ENCODE measurements at regions not wholly inside any gene's neighbourhood (a gene's known extent, or its start where the extent isn't known, plus 50 kb on each side); places are given as distances from the start of the nearest gene placed in this dataset.

DNA sequence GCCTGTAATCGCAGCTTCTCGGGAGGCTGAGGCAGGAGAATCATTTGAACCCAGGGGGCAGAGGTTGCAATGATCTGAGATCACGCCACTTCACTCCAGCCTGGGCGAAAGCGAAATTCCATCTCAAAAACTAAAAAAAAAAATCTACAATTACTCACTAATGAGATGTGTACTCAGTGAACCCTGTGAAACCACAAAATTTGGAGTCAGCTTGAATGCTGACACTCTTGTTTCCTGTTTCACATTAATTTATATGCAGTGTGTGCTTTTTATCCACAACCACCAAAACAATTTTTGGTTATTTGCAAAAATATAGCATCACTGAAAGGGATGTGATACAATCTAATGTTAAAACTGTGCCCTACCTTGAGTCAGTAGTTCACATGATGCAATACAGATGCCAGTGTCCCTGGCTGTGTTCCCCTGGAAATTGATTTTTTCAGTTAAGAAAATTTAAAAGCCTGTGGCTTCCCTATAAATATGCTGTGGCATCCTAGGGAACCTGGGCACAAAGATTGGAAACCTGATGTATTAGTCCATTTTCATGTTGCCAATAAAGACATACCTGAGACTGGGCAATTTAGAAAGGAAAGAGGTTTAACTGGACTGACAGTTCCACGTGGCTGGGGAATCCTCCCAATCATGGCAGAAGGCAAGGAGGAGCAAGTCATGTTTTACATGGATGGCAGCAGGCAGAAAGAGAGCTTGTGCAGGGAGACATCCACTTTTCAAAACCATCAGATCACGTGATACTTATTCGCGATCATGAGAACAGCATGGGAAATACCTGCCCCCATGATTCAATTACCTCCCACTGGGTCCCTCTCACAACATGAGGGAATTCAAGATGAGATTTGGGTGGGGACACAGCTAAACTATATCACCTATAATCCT lies 337.5 kb upstream of the NT5C1B start:
- TF ChIP-seq, protein P1, sequence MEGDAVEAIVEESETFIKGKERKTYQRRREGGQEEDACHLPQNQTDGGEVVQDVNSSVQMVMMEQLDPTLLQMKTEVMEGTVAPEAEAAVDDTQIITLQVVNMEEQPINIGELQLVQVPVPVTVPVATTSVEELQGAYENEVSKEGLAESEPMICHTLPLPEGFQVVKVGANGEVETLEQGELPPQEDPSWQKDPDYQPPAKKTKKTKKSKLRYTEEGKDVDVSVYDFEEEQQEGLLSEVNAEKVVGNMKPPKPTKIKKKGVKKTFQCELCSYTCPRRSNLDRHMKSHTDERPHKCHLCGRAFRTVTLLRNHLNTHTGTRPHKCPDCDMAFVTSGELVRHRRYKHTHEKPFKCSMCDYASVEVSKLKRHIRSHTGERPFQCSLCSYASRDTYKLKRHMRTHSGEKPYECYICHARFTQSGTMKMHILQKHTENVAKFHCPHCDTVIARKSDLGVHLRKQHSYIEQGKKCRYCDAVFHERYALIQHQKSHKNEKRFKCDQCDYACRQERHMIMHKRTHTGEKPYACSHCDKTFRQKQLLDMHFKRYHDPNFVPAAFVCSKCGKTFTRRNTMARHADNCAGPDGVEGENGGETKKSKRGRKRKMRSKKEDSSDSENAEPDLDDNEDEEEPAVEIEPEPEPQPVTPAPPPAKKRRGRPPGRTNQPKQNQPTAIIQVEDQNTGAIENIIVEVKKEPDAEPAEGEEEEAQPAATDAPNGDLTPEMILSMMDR (IDR thresholded peaks at IDR 0.05; ENCODE audit: extremely low read depth, insufficient read depth, missing control alignments): no peak
- no peak for DNase-seq (ENCODE audit: low spot score)
- in situ Hi-C loops (cut with MboI; ENCODE audit: low pct_unique_long_range_greater_than_20kb, low sequenced_read_pairs, unreplicated experiment): no loop called here

DNA sequence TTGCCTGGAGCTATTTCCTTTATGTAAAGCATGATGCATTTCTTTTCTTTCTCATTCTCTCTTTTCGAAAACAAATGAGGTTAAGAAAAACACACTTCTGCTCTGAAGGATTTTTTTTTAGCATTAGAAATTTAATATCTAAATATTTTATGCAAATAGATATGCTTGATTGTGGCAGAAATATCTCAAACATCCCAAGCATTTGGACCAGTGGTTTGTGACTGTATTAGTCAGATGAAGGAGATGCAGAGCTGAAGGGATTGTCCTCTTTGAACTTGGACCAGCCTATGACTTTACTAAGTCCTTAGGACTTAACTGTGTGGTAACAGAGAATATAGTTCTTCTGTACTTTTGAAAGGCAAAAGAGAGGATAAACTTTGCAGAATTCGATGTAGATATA lies 335.9 kb upstream of the NT5C1B start:
- DNase-seq (ENCODE audit: low spot score): no peak
- in situ Hi-C loops (cut with MboI; ENCODE audit: low pct_unique_long_range_greater_than_20kb, low sequenced_read_pairs, unreplicated experiment): no loop called here
- TF ChIP-seq, protein P1 (IDR thresholded peaks at IDR 0.05; ENCODE audit: extremely low read depth, insufficient read depth, missing control alignments): no peak

DNA sequence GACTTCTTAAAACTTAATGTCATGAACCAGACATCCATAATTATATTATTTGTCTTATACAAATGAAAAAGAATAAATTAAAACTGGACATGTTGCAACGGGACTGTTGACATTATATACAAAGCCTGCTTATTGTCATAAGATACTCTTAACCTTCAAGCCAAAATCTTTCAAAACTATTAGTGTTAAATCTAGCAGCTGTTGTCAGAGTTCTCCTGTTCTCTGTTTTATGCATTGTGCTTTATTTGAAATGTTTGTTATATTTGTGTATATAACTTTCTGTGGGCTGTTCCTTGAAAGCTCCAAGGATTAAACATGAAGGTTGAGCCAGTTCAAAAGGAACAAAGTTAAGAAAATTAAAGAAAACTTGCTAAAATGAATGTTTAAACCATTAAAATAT lies 335.5 kb upstream of the NT5C1B start:
- TF ChIP-seq, protein P1 (IDR thresholded peaks at IDR 0.05; ENCODE audit: extremely low read depth, insufficient read depth, missing control alignments): no peak
- no peak for DNase-seq (ENCODE audit: low spot score)
- in situ Hi-C loops (cut with MboI; ENCODE audit: low pct_unique_long_range_greater_than_20kb, low sequenced_read_pairs, unreplicated experiment): no loop called here

DNA sequence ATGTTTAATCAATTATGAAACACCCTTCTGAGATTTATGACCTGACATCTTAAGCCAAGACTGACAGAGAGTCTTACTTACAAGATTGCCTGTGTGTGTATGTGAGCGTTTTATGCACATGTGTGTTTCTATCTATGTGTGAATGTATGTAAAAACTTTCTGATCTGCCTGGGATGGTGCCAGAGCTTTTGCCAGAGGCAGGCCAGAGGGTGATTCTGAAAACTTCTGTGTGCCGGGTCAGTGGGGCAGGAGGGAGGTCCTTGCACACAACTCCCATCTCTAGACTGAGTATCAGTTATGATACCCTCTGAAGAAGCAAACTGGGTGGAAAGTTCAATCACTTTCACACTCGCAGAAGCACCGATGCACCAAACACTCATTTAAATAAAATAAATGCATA lies 335.0 kb upstream of the NT5C1B start:
- no peak for DNase-seq (ENCODE audit: low spot score)
- TF ChIP-seq, protein P1 (IDR thresholded peaks at IDR 0.05; ENCODE audit: extremely low read depth, insufficient read depth, missing control alignments): no peak
- in situ Hi-C loops (cut with MboI; ENCODE audit: low pct_unique_long_range_greater_than_20kb, low sequenced_read_pairs, unreplicated experiment): no loop called here

DNA sequence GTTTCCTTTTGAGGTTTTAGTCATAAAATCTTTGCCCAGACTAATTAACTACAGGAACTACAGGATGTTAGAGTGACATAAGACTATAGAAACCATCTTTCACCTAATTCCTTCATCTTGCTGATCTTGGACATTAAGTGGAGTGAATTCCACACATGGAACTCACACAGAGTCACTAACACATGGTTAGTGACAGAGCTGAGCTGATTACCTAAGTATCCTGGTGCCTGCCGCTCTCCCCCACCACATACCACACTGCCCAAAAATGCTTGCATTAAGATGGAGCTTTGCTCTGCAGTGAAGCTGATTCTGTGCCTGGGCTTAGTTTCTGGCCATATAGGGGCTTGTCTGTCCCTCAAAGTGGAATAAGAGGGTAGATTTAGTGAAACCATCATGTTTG lies 332.9 kb upstream of the NT5C1B start:
- no peak for DNase-seq (ENCODE audit: low spot score)
- in situ Hi-C loops (cut with MboI; ENCODE audit: low pct_unique_long_range_greater_than_20kb, low sequenced_read_pairs, unreplicated experiment): no loop called here
- TF ChIP-seq, protein P1 (IDR thresholded peaks at IDR 0.05; ENCODE audit: extremely low read depth, insufficient read depth, missing control alignments): no peak

DNA sequence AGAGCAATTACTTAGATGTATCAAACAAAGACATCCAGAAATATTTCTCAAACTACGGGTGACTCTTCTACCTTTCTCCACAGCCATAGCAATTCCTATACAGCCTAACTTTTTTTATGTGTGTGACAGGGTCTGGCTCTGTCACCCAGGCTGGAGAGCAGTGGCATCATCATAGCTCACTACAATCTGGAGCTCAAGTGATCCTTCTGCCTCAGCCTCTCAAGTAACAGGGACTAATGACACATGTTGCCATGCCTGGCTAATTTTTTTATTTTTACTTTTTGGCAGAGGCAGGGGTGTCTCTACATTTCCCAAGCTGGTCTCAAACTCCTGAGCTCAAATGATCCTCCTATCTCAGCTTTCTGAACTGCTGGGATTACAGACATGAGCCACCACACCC lies 328.9 kb upstream of the NT5C1B start:
- TF ChIP-seq, protein P1 (IDR thresholded peaks at IDR 0.05; ENCODE audit: extremely low read depth, insufficient read depth, missing control alignments): no peak
- in situ Hi-C loops (cut with MboI; ENCODE audit: low pct_unique_long_range_greater_than_20kb, low sequenced_read_pairs, unreplicated experiment): no loop called here
- no peak for DNase-seq (ENCODE audit: low spot score)
